Chondrocyte (in vitro differentiated cells): ENCODE measurements at regions not wholly inside any gene's neighbourhood (a gene's known extent, or its start where the extent isn't known, plus 50 kb on each side); places are given as distances from the start of the nearest gene placed in this dataset.
A peak's percentile ranks its signal among the peaks of the same experiment; 100 is the strongest.

Source experiments
- DNase-seq: peaks from one replicate; pipeline ENCODE4 v3.0.0; 2021; ENCODE audit warnings: mixed read lengths, low spot score
- H3K27ac Mint-ChIP-seq: one replicate; pipeline ENCODE4 v1.8.0; 2021; ENCODE audit warnings: mild to moderate bottlenecking, moderate library complexity, mixed read lengths; ENCODE audit not compliant: unreplicated experiment
- H3K27me3 Mint-ChIP-seq: 2 replicates; pipeline ENCODE4 v1.8.0; 2021; ENCODE audit warnings: low read depth, mixed read lengths
- H3K36me3 Mint-ChIP-seq: 2 replicates; pipeline ENCODE4 v1.8.0; 2021; ENCODE audit warnings: low read depth, mixed read lengths
- H3K4me1 Mint-ChIP-seq: 2 replicates; pipeline ENCODE4 v1.8.0; 2021; ENCODE audit warnings: low read depth, mild to moderate bottlenecking, mixed read lengths
- H3K4me3 Mint-ChIP-seq: one replicate; pipeline ENCODE4 v1.8.0; 2021; ENCODE audit warnings: mild to moderate bottlenecking, moderate library complexity, mixed read lengths; ENCODE audit not compliant: unreplicated experiment
- H3K9me3 Mint-ChIP-seq: 2 replicates; pipeline ENCODE4 v1.8.0; 2021; ENCODE audit warnings: low read depth, mixed read lengths
- CTCF ChIP-seq: fragments of 200-600 bp; sonication (generic); IDR thresholded peaks from 2 replicates; pipeline ENCODE4 v1.5.0; 2021; ENCODE audit warnings: antibody characterized with exemption, mild to moderate bottlenecking, moderate library complexity

- DNase-seq: peak; percentile 34
- Mint-ChIP-seq H3K27me3 (peaks cover 6% of the 10 kb centered on the region), H3K9me3 (no peaks in the 10 kb centered on the region), H3K4me3 (no peak overlapping the region), H3K27ac (no peak overlapping the region), H3K4me1 (peaks cover 12% of the 10 kb centered on the region), H3K36me3 (no peaks in the 10 kb centered on the region)
- no peak for TF ChIP-seq CTCF
Measured at GRCh38 chr17:77811521-77811920, 147.0 kb upstream of the TNRC6C start.

- no peaks in the 10 kb centered on the region for H3K9me3 Mint-ChIP-seq
- no peak for TF ChIP-seq CTCF
- H3K36me3 Mint-ChIP-seq: no peaks in the 10 kb centered on the region
- H3K4me3 Mint-ChIP-seq: no peak overlapping the region
- DNase-seq: peak; percentile 50
- no peak overlapping the region for H3K27ac Mint-ChIP-seq
- H3K27me3 Mint-ChIP-seq: no peaks in the 10 kb centered on the region
- H3K4me1 Mint-ChIP-seq: peaks cover 12% of the 10 kb centered on the region
Measured at GRCh38 chr17:77814091-77814772, 144.3 kb upstream of the TNRC6C start.

- Mint-ChIP-seq H3K9me3 (no peaks in the 10 kb centered on the region), H3K4me3 (no peak overlapping the region), H3K27me3 (no peaks in the 10 kb centered on the region), H3K4me1 (peaks cover 11% of the 10 kb centered on the region), H3K27ac (no peak overlapping the region), H3K36me3 (no peaks in the 10 kb centered on the region)
- DNase-seq: peak; percentile 40
- TF ChIP-seq CTCF: peak; percentile 36
Measured at GRCh38 chr17:77815127-77815905, 143.2 kb upstream of the TNRC6C start.

GRCh38 chr17:77817953-77818352 lies 140.6 kb upstream of the TNRC6C start:
- DNase-seq: peak; percentile 6
- H3K27me3 Mint-ChIP-seq: peaks cover 2% of the 10 kb centered on the region
- H3K9me3 Mint-ChIP-seq: no peaks in the 10 kb centered on the region
- H3K27ac Mint-ChIP-seq: no peak overlapping the region
- peaks cover 3% of the 10 kb centered on the region for H3K4me1 Mint-ChIP-seq
- no peak overlapping the region for H3K4me3 Mint-ChIP-seq
- TF ChIP-seq CTCF: no peak
- no peaks in the 10 kb centered on the region for H3K36me3 Mint-ChIP-seq

GRCh38 chr17:77819497-77819896 lies 139.0 kb upstream of the TNRC6C start:
- peak; percentile 14 for DNase-seq
- Mint-ChIP-seq H3K27ac (no peak overlapping the region), H3K27me3 (peaks cover 9% of the 10 kb centered on the region), H3K9me3 (no peaks in the 10 kb centered on the region), H3K4me1 (peaks cover 3% of the 10 kb centered on the region), H3K4me3 (no peak overlapping the region), H3K36me3 (no peaks in the 10 kb centered on the region)
- no peak for TF ChIP-seq CTCF
